ENCODE measurements at regions not wholly inside any gene's neighbourhood (a gene's known extent, or its start where the extent isn't known, plus 50 kb on each side); places are given as distances from the start of the nearest gene placed in this dataset.

DNA sequence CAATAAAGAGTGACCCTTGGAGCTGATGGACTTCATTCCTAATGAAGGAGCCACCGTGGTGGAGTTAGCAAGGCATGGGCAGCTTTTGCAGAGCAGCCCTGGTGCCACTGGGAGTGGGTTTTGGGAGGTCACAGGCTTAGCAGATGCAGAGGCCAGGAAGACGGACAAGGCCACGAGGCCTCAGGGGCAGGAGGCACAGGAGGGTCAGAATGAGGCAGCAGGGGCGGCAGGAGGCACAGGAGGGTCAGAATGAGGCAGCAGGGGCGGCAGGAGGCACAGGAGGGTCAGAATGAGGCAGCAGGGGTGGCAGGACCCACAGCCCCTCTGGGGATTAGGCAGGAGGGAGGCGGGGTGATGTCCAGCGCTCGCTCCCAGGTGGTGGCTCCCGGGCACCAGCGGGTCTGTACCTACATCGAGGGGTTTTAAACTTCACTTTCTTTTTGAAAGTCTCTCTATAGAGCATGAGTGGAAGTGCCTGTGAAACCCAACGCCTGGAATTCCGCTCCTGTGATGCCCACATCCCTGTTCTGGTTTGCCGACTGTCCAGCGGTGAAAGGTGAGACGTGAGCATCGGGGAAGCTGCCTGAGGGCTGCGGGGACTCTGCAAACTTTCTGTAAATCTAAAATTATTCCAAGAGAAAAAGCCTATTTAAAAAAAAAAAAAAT is 521.6 kb downstream of the BRD1 start:
- H3K27ac ChIP-seq (ENCODE audit: low read length): no peak overlapping the region
- no peaks in the 10 kb centered on the region for H3K36me3 ChIP-seq (ENCODE audit: control insufficient read depth, insufficient read depth, low read length)
- H3K4me1 ChIP-seq (ENCODE audit: control insufficient read depth, insufficient read depth, low read length): no peaks in the 10 kb centered on the region
- no peaks in the 10 kb centered on the region for H3K9me3 ChIP-seq (ENCODE audit: control insufficient read depth, insufficient read depth, low read depth, low read length)
- H3K27me3 ChIP-seq (ENCODE audit: control insufficient read depth, insufficient read depth, low read length): no peaks in the 10 kb centered on the region; the same call in none of the 2 replicates
- BruUV-seq (replicated peaks): no TSS peak
- intact Hi-C loops (cut with micrococcal nuclease; ENCODE audit: unreplicated experiment): loop anchor here (2.0 kb wide), 1 partner anchor 259 kb away; no protein-coding TSS in a partner anchor
- DNase-seq (ENCODE audit: low read depth, low spot score): no peak
- no peak overlapping the region for H3K4me3 ChIP-seq (ENCODE audit: low read depth in 2 of 2, low read length in 2 of 2)
- POLR2A ChIA-PET: no interaction called here
- ATAC-seq: no peak
- TF ChIP-seq SIN3A (IDR thresholded peaks at IDR 0.05; ENCODE audit: borderline replicate concordance, insufficient read depth, low read depth, low read length) (no peak), POLR2AphosphoS5 (IDR thresholded peaks at IDR 0.05; ENCODE audit: low read depth, low read length) (no peak), TCF7L2 (IDR thresholded peaks at IDR 0.05; ENCODE audit: low read depth, low read length) (no peak)
- TF ChIP-seq, protein P1, sequence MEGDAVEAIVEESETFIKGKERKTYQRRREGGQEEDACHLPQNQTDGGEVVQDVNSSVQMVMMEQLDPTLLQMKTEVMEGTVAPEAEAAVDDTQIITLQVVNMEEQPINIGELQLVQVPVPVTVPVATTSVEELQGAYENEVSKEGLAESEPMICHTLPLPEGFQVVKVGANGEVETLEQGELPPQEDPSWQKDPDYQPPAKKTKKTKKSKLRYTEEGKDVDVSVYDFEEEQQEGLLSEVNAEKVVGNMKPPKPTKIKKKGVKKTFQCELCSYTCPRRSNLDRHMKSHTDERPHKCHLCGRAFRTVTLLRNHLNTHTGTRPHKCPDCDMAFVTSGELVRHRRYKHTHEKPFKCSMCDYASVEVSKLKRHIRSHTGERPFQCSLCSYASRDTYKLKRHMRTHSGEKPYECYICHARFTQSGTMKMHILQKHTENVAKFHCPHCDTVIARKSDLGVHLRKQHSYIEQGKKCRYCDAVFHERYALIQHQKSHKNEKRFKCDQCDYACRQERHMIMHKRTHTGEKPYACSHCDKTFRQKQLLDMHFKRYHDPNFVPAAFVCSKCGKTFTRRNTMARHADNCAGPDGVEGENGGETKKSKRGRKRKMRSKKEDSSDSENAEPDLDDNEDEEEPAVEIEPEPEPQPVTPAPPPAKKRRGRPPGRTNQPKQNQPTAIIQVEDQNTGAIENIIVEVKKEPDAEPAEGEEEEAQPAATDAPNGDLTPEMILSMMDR (IDR thresholded peaks at IDR 0.05): no peak
- TF ChIP-seq, protein P2, sequence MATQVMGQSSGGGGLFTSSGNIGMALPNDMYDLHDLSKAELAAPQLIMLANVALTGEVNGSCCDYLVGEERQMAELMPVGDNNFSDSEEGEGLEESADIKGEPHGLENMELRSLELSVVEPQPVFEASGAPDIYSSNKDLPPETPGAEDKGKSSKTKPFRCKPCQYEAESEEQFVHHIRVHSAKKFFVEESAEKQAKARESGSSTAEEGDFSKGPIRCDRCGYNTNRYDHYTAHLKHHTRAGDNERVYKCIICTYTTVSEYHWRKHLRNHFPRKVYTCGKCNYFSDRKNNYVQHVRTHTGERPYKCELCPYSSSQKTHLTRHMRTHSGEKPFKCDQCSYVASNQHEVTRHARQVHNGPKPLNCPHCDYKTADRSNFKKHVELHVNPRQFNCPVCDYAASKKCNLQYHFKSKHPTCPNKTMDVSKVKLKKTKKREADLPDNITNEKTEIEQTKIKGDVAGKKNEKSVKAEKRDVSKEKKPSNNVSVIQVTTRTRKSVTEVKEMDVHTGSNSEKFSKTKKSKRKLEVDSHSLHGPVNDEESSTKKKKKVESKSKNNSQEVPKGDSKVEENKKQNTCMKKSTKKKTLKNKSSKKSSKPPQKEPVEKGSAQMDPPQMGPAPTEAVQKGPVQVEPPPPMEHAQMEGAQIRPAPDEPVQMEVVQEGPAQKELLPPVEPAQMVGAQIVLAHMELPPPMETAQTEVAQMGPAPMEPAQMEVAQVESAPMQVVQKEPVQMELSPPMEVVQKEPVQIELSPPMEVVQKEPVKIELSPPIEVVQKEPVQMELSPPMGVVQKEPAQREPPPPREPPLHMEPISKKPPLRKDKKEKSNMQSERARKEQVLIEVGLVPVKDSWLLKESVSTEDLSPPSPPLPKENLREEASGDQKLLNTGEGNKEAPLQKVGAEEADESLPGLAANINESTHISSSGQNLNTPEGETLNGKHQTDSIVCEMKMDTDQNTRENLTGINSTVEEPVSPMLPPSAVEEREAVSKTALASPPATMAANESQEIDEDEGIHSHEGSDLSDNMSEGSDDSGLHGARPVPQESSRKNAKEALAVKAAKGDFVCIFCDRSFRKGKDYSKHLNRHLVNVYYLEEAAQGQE (IDR thresholded peaks at IDR 0.05; ENCODE audit: insufficient read depth in 1 of 2, low read depth in 2 of 2, low read length in 1 of 2): no peak
- CTCF ChIA-PET: interaction anchor here (0.7 kb wide), 2 partner anchors 265 to 427 kb away, joined by 3 to 5 read pairs; no protein-coding TSS in a partner anchor
- in situ Hi-C loops (cut with HindIII; ENCODE audit: low pct_unique_long_range_greater_than_20kb, low sequenced_read_pairs): no loop called here

DNA sequence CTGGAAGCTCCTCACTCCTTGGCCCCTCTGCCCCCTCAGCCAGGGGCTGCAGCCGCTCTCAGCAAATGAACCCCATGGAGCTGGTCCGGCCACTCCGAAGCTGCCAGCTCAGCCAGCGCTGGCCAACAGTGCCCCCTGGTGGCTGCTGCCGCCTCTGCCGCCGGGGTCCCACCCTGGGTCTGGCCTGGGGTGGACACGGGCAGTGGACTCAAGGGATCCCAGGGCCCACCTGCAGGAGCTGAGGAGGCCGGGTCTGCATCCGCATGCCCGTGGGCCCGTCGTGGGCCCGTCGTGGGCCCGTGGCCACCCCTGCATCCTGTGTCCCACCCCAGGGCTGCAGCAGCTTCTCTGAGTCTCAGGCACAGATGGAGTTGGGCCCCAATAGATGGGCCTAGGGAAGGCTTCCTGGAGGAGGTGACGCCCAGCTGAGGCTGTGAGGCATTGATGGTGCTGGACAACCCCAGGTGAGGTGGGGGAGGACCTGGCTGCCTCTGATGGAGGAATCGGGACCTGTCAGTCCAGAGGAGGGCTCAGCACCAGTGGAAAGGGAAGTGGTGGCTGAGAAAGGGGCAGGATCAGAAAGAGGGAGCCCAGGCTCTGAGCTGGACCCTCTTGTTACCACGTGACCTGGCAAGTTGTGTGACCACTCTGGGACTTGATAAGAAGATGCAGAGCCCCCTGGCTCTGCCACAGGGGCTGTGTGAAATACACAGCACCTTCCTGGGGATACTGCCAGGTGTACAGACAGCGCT is 522.3 kb downstream of the BRD1 start:
- no peak overlapping the region for H3K27ac ChIP-seq (ENCODE audit: low read length)
- no peaks in the 10 kb centered on the region for H3K4me1 ChIP-seq (ENCODE audit: control insufficient read depth, insufficient read depth, low read length)
- no peaks in the 10 kb centered on the region; the same call in 1 of the 2 replicates for H3K27me3 ChIP-seq (ENCODE audit: control insufficient read depth, insufficient read depth, low read length)
- H3K36me3 ChIP-seq (ENCODE audit: control insufficient read depth, insufficient read depth, low read length): no peaks in the 10 kb centered on the region
- in situ Hi-C loops (cut with HindIII; ENCODE audit: low pct_unique_long_range_greater_than_20kb, low sequenced_read_pairs) (no loop called here), intact Hi-C loops (cut with micrococcal nuclease; ENCODE audit: unreplicated experiment) (loop anchor here (2.0 kb wide), 1 partner anchor 259 kb away; no protein-coding TSS in a partner anchor)
- no peak overlapping the region for H3K4me3 ChIP-seq (ENCODE audit: low read depth in 2 of 2, low read length in 2 of 2)
- H3K9me3 ChIP-seq (ENCODE audit: control insufficient read depth, insufficient read depth, low read depth, low read length): no peaks in the 10 kb centered on the region
- CTCF ChIA-PET: interaction anchor here (0.6 to 1.4 kb wide), 3 partner anchors 259 to 426 kb away, joined by 3 to 11 read pairs (median 3); no protein-coding TSS in a partner anchor
- ATAC-seq (peak; percentile 95), DNase-seq (ENCODE audit: low read depth, low spot score) (no peak)
- no TSS peak for BruUV-seq (replicated peaks)
- POLR2A ChIA-PET: interaction anchor here (0.9 kb wide), 1 partner anchor 255 kb away, joined by 4 read pairs; no protein-coding TSS in a partner anchor
- TF ChIP-seq, protein P1 (IDR thresholded peaks at IDR 0.05): peak; percentile 92
- no peak for TF ChIP-seq POLR2AphosphoS5 (IDR thresholded peaks at IDR 0.05; ENCODE audit: low read depth, low read length)

Data from Panc1 (cell line).